HL-60 (cell line): ENCODE measurements at regions not wholly inside any gene's neighbourhood (a gene's known extent, or its start where the extent isn't known, plus 50 kb on each side); places are given as distances from the start of the nearest gene placed in this dataset.

ENCODE experiments used
- DNase-seq, 2 experiments: peaks; one replicate each; pipeline ENCODE4 v3.0.0-alpha.2; 2010 to 2020; ENCODE audit warnings: low read depth in 1 of 2, low spot score in 1 of 2
- H3K27ac ChIP-seq: fragments of 250-450 bp; sonication (Bioruptor Pico); replicated peaks from 2 replicates; pipeline ENCODE4 v1.5.1; 2020; ENCODE audit warnings: mild to moderate bottlenecking, moderate library complexity
- H3K27me3 ChIP-seq: fragments of 250-450 bp; sonication (Bioruptor Pico); 2 replicates; pipeline ENCODE4 v1.5.1; 2021; ENCODE audit warnings: mild to moderate bottlenecking, moderate library complexity; ENCODE audit not compliant: insufficient read depth, poor library complexity, severe bottlenecking
- H3K4me3 ChIP-seq: replicated peaks from 2 replicates; pipeline ENCODE4 v1.5.1; 2011; ENCODE audit warnings: mild to moderate bottlenecking, control low read depth, low read length; ENCODE audit not compliant: insufficient read depth
- CTCF ChIP-seq: IDR thresholded peaks from one replicate; pipeline ENCODE4 v1.5.1; 2011; ENCODE audit warnings: low read length, control low read depth, inconsistent platforms; ENCODE audit not compliant: insufficient read depth
- GABPA ChIP-seq: IDR thresholded peaks from 2 replicates; pipeline ENCODE4 v1.6.1; 2012; ENCODE audit warnings: low read depth
- POLR2AphosphoS5 ChIP-seq: IDR thresholded peaks from 2 replicates; pipeline ENCODE4 v1.6.1; 2012; ENCODE audit warnings: low read depth
- REST ChIP-seq: IDR thresholded peaks from 2 replicates; pipeline ENCODE4 v1.6.1; 2012; ENCODE audit warnings: low read depth; ENCODE audit not compliant: insufficient replicate concordance
- SPI1 ChIP-seq: IDR thresholded peaks from 2 replicates; pipeline ENCODE4 v1.6.1; 2012; ENCODE audit warnings: low read depth, mild to moderate bottlenecking, borderline replicate concordance

- H3K4me3 ChIP-seq: no peak overlapping the region
- H3K27ac ChIP-seq: no peak overlapping the region
- DNase-seq: no peak
- TF ChIP-seq CTCF (no peak), GABPA (no peak), POLR2AphosphoS5 (no peak), REST (no peak), SPI1 (no peak)
- H3K27me3 ChIP-seq: no peaks in the 10 kb centered on the region
These were observed 273.1 kb downstream of the HAO1 start for GRCh38 chr20:7667194-7667593.

GRCh38 chr20:7672571-7672970, 267.7 kb downstream of the HAO1 start:
- TF ChIP-seq POLR2AphosphoS5 (no peak), REST (no peak), SPI1 (no peak), CTCF (no peak), GABPA (no peak)
- Histone ChIP-seq H3K27ac (no peak overlapping the region), H3K4me3 (no peak overlapping the region), H3K27me3 (no peaks in the 10 kb centered on the region)
- no peak for DNase-seq

- H3K27me3 ChIP-seq: no peaks in the 10 kb centered on the region
- TF ChIP-seq CTCF (no peak), GABPA (no peak), SPI1 (no peak), REST (no peak), POLR2AphosphoS5 (no peak)
These were observed 266.4 kb downstream of the HAO1 start for GRCh38 chr20:7673841-7674240.

More at GRCh38 chr20:7673841-7674240, 266.4 kb downstream of the HAO1 start:
- H3K4me3 ChIP-seq: no peak overlapping the region
- no peak for DNase-seq
- no peak overlapping the region for H3K27ac ChIP-seq
